SK-N-MC (cell line): ENCODE measurements at regions not wholly inside any gene's neighbourhood (a gene's known extent, or its start where the extent isn't known, plus 50 kb on each side); places are given as distances from the start of the nearest gene placed in this dataset.

ENCODE experiments used
- EZH2 ChIP-seq: fragments of 200-600 bp; sonication (generic); IDR thresholded peaks from one replicate; pipeline ENCODE4 v1.6.1; 2017; ENCODE audit warnings: antibody characterized with exemption
- POLR2AphosphoS5 ChIP-seq: IDR thresholded peaks from 2 replicates; pipeline ENCODE4 v1.6.1; 2012; ENCODE audit warnings: mild to moderate bottlenecking, low read depth, low read length, borderline replicate concordance

- TF ChIP-seq POLR2AphosphoS5 (no peak), EZH2 (no peak)
Measured at GRCh38 chr5:176162888-176163287, 75.3 kb upstream of the SIMC1 start.
